ENCODE measurements at regions not wholly inside any gene's neighbourhood (a gene's known extent, or its start where the extent isn't known, plus 50 kb on each side); places are given as distances from the start of the nearest gene placed in this dataset.
A peak's percentile ranks its signal among the peaks of the same experiment; 100 is the strongest.

- H2BK15ac ChIP-seq (replicated peaks; ENCODE audit: low read depth): no peak overlapping the region
- no CpG with 5 or more reads among the region's 1 CpG for WGBS (ENCODE audit: extremely low coverage, insufficient coverage, low lambda C conversion rate)
- H3K27me3 ChIP-seq (ENCODE audit: insufficient read depth, low read length, poor library complexity): no peaks in the 10 kb centered on the region
- no peak overlapping the region for H2BK120ac ChIP-seq (ENCODE audit: low read depth, low read length)
- no peak for DNase-seq
- no peak overlapping the region for H3K23ac ChIP-seq (ENCODE audit: low read length)
- H3K56ac ChIP-seq (ENCODE audit: low read length): no peak overlapping the region
- no peak overlapping the region for H3K9ac ChIP-seq (ENCODE audit: low read length)
- H3K4ac ChIP-seq (ENCODE audit: low read depth, low read length): no peak overlapping the region
- no peak overlapping the region for H4K8ac ChIP-seq (ENCODE audit: low read depth, low read length)
- H3K18ac ChIP-seq (ENCODE audit: low read length): no peak overlapping the region
- H3K27ac ChIP-seq (ENCODE audit: low read depth, low read length): no peak overlapping the region
- no peaks in the 10 kb centered on the region for H3K36me3 ChIP-seq (ENCODE audit: control insufficient read depth, insufficient read depth, low read length)
- no peak overlapping the region for H2AK5ac ChIP-seq (ENCODE audit: low read length)
- H3K79me2 ChIP-seq (ENCODE audit: control insufficient read depth, insufficient read depth, low read length): no peaks in the 10 kb centered on the region
- H3K4me2 ChIP-seq (ENCODE audit: low read length): no peak overlapping the region
- no peak overlapping the region for H4K5ac ChIP-seq (ENCODE audit: low read length)
- H3K4me3 ChIP-seq (ENCODE audit: low read length): no peak overlapping the region
- H2BK5ac ChIP-seq (ENCODE audit: low read length): no peak overlapping the region
- no peaks in the 10 kb centered on the region for H3K4me1 ChIP-seq (ENCODE audit: control insufficient read depth, low read depth, low read length)
- no peaks in the 10 kb centered on the region for H3K79me1 ChIP-seq (ENCODE audit: low read length)
These were observed 231.9 kb upstream of the TBC1D5 start for GRCh38 chr3:17974206-17974841.

- Histone ChIP-seq H2BK120ac (ENCODE audit: low read depth, low read length) (no peak overlapping the region), H3K9ac (ENCODE audit: low read length) (no peak overlapping the region), H2BK15ac (replicated peaks; ENCODE audit: low read depth) (no peak overlapping the region), H3K4me2 (ENCODE audit: low read length) (no peak overlapping the region), H3K79me2 (ENCODE audit: control insufficient read depth, insufficient read depth, low read length) (no peaks in the 10 kb centered on the region), H2BK5ac (ENCODE audit: low read length) (no peak overlapping the region), H3K56ac (ENCODE audit: low read length) (no peak overlapping the region), H3K4me1 (ENCODE audit: control insufficient read depth, low read depth, low read length) (no peaks in the 10 kb centered on the region), H3K27me3 (ENCODE audit: insufficient read depth, low read length, poor library complexity) (no peaks in the 10 kb centered on the region), H3K18ac (ENCODE audit: low read length) (no peak overlapping the region), H3K23ac (ENCODE audit: low read length) (no peak overlapping the region), H4K8ac (ENCODE audit: low read depth, low read length) (no peak overlapping the region), H4K5ac (ENCODE audit: low read length) (no peak overlapping the region), H3K4me3 (ENCODE audit: low read length) (no peak overlapping the region), H3K27ac (ENCODE audit: low read depth, low read length) (no peak overlapping the region), H3K4ac (ENCODE audit: low read depth, low read length) (no peak overlapping the region), H2AK5ac (ENCODE audit: low read length) (no peak overlapping the region), H3K36me3 (ENCODE audit: control insufficient read depth, insufficient read depth, low read length) (no peaks in the 10 kb centered on the region), H3K79me1 (ENCODE audit: low read length) (no peaks in the 10 kb centered on the region)
- WGBS (ENCODE audit: extremely low coverage, insufficient coverage, low lambda C conversion rate): 100% methylated on average over 1 of the region's 10 CpGs
- peak; percentile 20 for DNase-seq
These were observed 230.8 kb upstream of the TBC1D5 start for GRCh38 chr3:17972959-17973906.

- Histone ChIP-seq H2BK5ac (ENCODE audit: low read length) (no peak overlapping the region), H3K4ac (ENCODE audit: low read depth, low read length) (no peak overlapping the region), H2AK5ac (ENCODE audit: low read length) (no peak overlapping the region), H3K4me2 (ENCODE audit: low read length) (no peak overlapping the region), H3K9ac (ENCODE audit: low read length) (no peak overlapping the region), H3K4me3 (ENCODE audit: low read length) (no peak overlapping the region), H3K36me3 (ENCODE audit: control insufficient read depth, insufficient read depth, low read length) (no peaks in the 10 kb centered on the region), H3K4me1 (ENCODE audit: control insufficient read depth, low read depth, low read length) (no peaks in the 10 kb centered on the region), H4K8ac (ENCODE audit: low read depth, low read length) (no peak overlapping the region), H4K5ac (ENCODE audit: low read length) (no peak overlapping the region), H2BK120ac (ENCODE audit: low read depth, low read length) (no peak overlapping the region), H2BK15ac (replicated peaks; ENCODE audit: low read depth) (no peak overlapping the region), H3K27me3 (ENCODE audit: insufficient read depth, low read length, poor library complexity) (no peaks in the 10 kb centered on the region), H3K56ac (ENCODE audit: low read length) (no peak overlapping the region), H3K18ac (ENCODE audit: low read length) (no peak overlapping the region), H3K23ac (ENCODE audit: low read length) (no peak overlapping the region), H3K79me1 (ENCODE audit: low read length) (no peaks in the 10 kb centered on the region), H3K79me2 (ENCODE audit: control insufficient read depth, insufficient read depth, low read length) (no peaks in the 10 kb centered on the region), H3K27ac (ENCODE audit: low read depth, low read length) (no peak overlapping the region)
- no CpG with 5 or more reads among the region's 1 CpG for WGBS (ENCODE audit: extremely low coverage, insufficient coverage, low lambda C conversion rate)
- no peak for DNase-seq
These were observed 230.0 kb upstream of the TBC1D5 start for GRCh38 chr3:17972476-17972875.

- DNase-seq: no peak
- no peak overlapping the region for H3K4me3 ChIP-seq (ENCODE audit: low read length)
- H2BK15ac ChIP-seq (replicated peaks; ENCODE audit: low read depth): no peak overlapping the region
- H3K56ac ChIP-seq (ENCODE audit: low read length): no peak overlapping the region
- H4K5ac ChIP-seq (ENCODE audit: low read length): no peak overlapping the region
- no peak overlapping the region for H4K8ac ChIP-seq (ENCODE audit: low read depth, low read length)
- H2AK5ac ChIP-seq (ENCODE audit: low read length): no peak overlapping the region
- no peak overlapping the region for H2BK120ac ChIP-seq (ENCODE audit: low read depth, low read length)
- no peak overlapping the region for H3K4me2 ChIP-seq (ENCODE audit: low read length)
- no peak overlapping the region for H3K27ac ChIP-seq (ENCODE audit: low read depth, low read length)
- no peaks in the 10 kb centered on the region for H3K79me1 ChIP-seq (ENCODE audit: low read length)
- no CpG with 5 or more reads among the region's 1 CpG for WGBS (ENCODE audit: extremely low coverage, insufficient coverage, low lambda C conversion rate)
- H2BK5ac ChIP-seq (ENCODE audit: low read length): no peak overlapping the region
- H3K9ac ChIP-seq (ENCODE audit: low read length): no peak overlapping the region
- no peaks in the 10 kb centered on the region for H3K27me3 ChIP-seq (ENCODE audit: insufficient read depth, low read length, poor library complexity)
- no peak overlapping the region for H3K18ac ChIP-seq (ENCODE audit: low read length)
- no peak overlapping the region for H3K23ac ChIP-seq (ENCODE audit: low read length)
- H3K4ac ChIP-seq (ENCODE audit: low read depth, low read length): no peak overlapping the region
- no peaks in the 10 kb centered on the region for H3K4me1 ChIP-seq (ENCODE audit: control insufficient read depth, low read depth, low read length)
- H3K36me3 ChIP-seq (ENCODE audit: control insufficient read depth, insufficient read depth, low read length): no peaks in the 10 kb centered on the region
- no peaks in the 10 kb centered on the region for H3K79me2 ChIP-seq (ENCODE audit: control insufficient read depth, insufficient read depth, low read length)
These were observed 229.6 kb upstream of the TBC1D5 start for GRCh38 chr3:17972030-17972429.

- H3K9ac ChIP-seq (ENCODE audit: low read length): no peak overlapping the region
- H3K4me1 ChIP-seq (ENCODE audit: control insufficient read depth, low read depth, low read length): no peaks in the 10 kb centered on the region
- no peak overlapping the region for H3K27ac ChIP-seq (ENCODE audit: low read depth, low read length)
- H4K8ac ChIP-seq (ENCODE audit: low read depth, low read length): no peak overlapping the region
- no peak overlapping the region for H2BK5ac ChIP-seq (ENCODE audit: low read length)
- no peak overlapping the region for H3K23ac ChIP-seq (ENCODE audit: low read length)
- no peak overlapping the region for H3K4me2 ChIP-seq (ENCODE audit: low read length)
- H3K79me1 ChIP-seq (ENCODE audit: low read length): no peaks in the 10 kb centered on the region
- H4K5ac ChIP-seq (ENCODE audit: low read length): no peak overlapping the region
- H3K79me2 ChIP-seq (ENCODE audit: control insufficient read depth, insufficient read depth, low read length): no peaks in the 10 kb centered on the region
- no peak overlapping the region for H2BK120ac ChIP-seq (ENCODE audit: low read depth, low read length)
- H2AK5ac ChIP-seq (ENCODE audit: low read length): no peak overlapping the region
- no peak overlapping the region for H2BK15ac ChIP-seq (replicated peaks; ENCODE audit: low read depth)
- no peak overlapping the region for H3K4me3 ChIP-seq (ENCODE audit: low read length)
- no peak overlapping the region for H3K56ac ChIP-seq (ENCODE audit: low read length)
- DNase-seq: no peak
- H3K4ac ChIP-seq (ENCODE audit: low read depth, low read length): no peak overlapping the region
- no CpG with 5 or more reads among the region's 3 CpGs for WGBS (ENCODE audit: extremely low coverage, insufficient coverage, low lambda C conversion rate)
- no peaks in the 10 kb centered on the region for H3K36me3 ChIP-seq (ENCODE audit: control insufficient read depth, insufficient read depth, low read length)
- no peaks in the 10 kb centered on the region for H3K27me3 ChIP-seq (ENCODE audit: insufficient read depth, low read length, poor library complexity)
- no peak overlapping the region for H3K18ac ChIP-seq (ENCODE audit: low read length)
These were observed 227.6 kb upstream of the TBC1D5 start for GRCh38 chr3:17969985-17970568.
